CD4-positive, CD25-positive, alpha-beta regulatory T cell (primary cell): ENCODE measurements at regions not wholly inside any gene's neighbourhood (a gene's known extent, or its start where the extent isn't known, plus 50 kb on each side); places are given as distances from the start of the nearest gene placed in this dataset.

ENCODE experiments used
- ATAC-seq, 2 donors: fragments of 150-1000 bp; cut with Tn5 transposase; one replicate each; pipeline ENCODE4 v1.10.0; 2021; ENCODE audit warnings: low read depth in 2 of 2, moderate number of reproducible peaks in 2 of 2, moderate library complexity in 1 of 2
- DNase-seq, 3 donors: peaks; one replicate each; pipeline versions ENCODE4 v3.0.0 to v3.0.0-alpha.2; 2012 to 2022; ENCODE audit warnings: mixed read lengths in 1 of 3
- H3K27ac ChIP-seq: one replicate; pipeline ENCODE4 v1.7.0; 2013; ENCODE audit warnings: mild to moderate bottlenecking, low read length; ENCODE audit not compliant: insufficient read depth, poor library complexity, severe bottlenecking
- H3K27me3 ChIP-seq: one replicate; pipeline ENCODE4 v1.7.0; 2013; ENCODE audit warnings: low read length; ENCODE audit not compliant: control insufficient read depth, insufficient read depth
- H3K36me3 ChIP-seq: one replicate; pipeline ENCODE4 v1.7.0; 2013; ENCODE audit warnings: mild to moderate bottlenecking, low read length, moderate library complexity; ENCODE audit not compliant: control insufficient read depth, insufficient read depth
- H3K4me1 ChIP-seq: 2 replicates; pipeline ENCODE4 v1.7.0; 2013; ENCODE audit warnings: mild to moderate bottlenecking, low read length; ENCODE audit not compliant: insufficient read depth, control insufficient read depth, poor library complexity, severe bottlenecking
- H3K4me3 ChIP-seq: one replicate; pipeline ENCODE4 v1.7.0; 2013; ENCODE audit warnings: low read depth, mild to moderate bottlenecking, low read length, moderate library complexity
- H3K9me3 ChIP-seq, 2 experiments: 1 replicate in 1 of 2; 2 replicates in 1 of 2; pipeline ENCODE4 v1.7.0; 2013; ENCODE audit warnings: low read length in 2 of 2, mild to moderate bottlenecking in 1 of 2, moderate library complexity in 1 of 2; ENCODE audit not compliant: control insufficient read depth in 2 of 2
- H3K27ac Mint-ChIP-seq, 3 donors: one replicate each; pipeline ENCODE4 v1.8.0; 2020 to 2022; ENCODE audit warnings: mild to moderate bottlenecking in 3 of 3, mixed read lengths in 3 of 3, moderate library complexity in 2 of 3
- H3K27me3 Mint-ChIP-seq: one replicate; pipeline ENCODE4 v1.8.0; 2022; ENCODE audit warnings: mild to moderate bottlenecking, mixed read lengths
- H3K36me3 Mint-ChIP-seq: one replicate; pipeline ENCODE4 v1.8.0; 2020; ENCODE audit warnings: mixed read lengths
- H3K4me1 Mint-ChIP-seq, 4 donors: one replicate each; pipeline ENCODE4 v1.8.0; 2020 to 2022; ENCODE audit warnings: mixed read lengths in 4 of 4, mild to moderate bottlenecking in 1 of 4
- H3K4me3 Mint-ChIP-seq, 4 donors: one replicate each; pipeline ENCODE4 v1.8.0; 2020 to 2022; ENCODE audit warnings: mild to moderate bottlenecking in 4 of 4, mixed read lengths in 4 of 4, moderate library complexity in 3 of 4
- H3K9me3 Mint-ChIP-seq, 7 donors: one replicate each; pipeline ENCODE4 v1.8.0; 2020 to 2022; ENCODE audit warnings: mixed read lengths in 7 of 7, mild to moderate bottlenecking in 3 of 7, moderate library complexity in 2 of 7

DNA sequence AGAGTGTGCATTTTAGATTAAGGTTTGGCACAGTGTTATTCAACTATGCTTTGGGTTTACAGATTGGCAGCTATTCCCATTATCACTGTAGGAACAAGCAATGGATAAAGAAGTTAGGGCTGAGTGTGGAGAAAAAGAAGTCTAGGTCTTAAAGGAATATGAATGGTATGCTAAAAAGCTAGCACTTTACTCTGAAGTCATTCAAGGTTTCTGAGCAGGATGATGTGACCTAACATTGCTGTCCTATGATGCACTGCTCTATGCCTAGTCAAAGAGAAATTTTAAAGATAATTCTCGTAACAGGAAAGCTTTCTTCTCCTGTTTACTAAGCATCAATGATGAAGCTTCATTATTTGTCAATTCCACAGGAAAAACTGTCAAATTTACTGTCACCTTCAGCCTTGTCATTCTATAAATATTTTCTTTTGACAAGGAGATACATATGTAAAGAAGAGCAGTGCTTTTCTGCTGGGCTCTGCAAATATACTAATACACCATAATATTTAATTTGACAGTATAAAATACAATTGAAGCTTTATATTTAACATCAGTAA, 476.1 kb upstream of the PTPRD start:
- Histone ChIP-seq H3K9me3 (peaks cover 0 to 2% of the 10 kb centered on the region in 2 experiments), H3K27me3 (no peaks in the 10 kb centered on the region), H3K4me1 (no peaks in the 10 kb centered on the region), H3K36me3 (no peaks in the 10 kb centered on the region), H3K4me3 (no peak overlapping the region), H3K27ac (no peak overlapping the region)
- Mint-ChIP-seq H3K4me3 (no peak overlapping the region), H3K4me1 (no peaks in the 10 kb centered on the region), H3K27ac (no peak overlapping the region), H3K9me3 (peaks cover 1 to 18% (median 8%) of the 10 kb centered on the region in 7 donors), H3K36me3 (no peaks in the 10 kb centered on the region), H3K27me3 (no peaks in the 10 kb centered on the region)
- ATAC-seq = no peak
- DNase-seq = no peak

DNA sequence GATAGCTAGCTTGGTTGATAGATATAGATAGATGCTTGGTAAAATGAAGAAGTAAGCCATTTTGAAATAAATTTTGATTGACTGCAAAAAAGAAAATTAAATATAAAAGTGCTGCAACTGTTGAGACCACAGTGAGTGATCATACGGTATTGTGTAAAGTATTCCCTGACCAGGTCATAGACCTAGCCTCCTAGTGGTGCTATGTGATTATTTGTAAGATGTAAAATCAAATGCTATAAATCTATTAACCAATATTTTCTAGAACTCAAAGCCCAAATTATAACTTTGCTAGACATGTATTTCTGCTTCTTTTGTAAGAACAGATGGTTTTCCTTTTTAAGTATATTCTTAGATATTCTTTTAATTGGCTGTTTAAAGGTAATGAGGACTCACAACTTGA, 480.2 kb upstream of the PTPRD start:
- no peak overlapping the region for H3K27ac Mint-ChIP-seq
- no peak for DNase-seq
- H3K4me3 ChIP-seq = no peak overlapping the region

DNA sequence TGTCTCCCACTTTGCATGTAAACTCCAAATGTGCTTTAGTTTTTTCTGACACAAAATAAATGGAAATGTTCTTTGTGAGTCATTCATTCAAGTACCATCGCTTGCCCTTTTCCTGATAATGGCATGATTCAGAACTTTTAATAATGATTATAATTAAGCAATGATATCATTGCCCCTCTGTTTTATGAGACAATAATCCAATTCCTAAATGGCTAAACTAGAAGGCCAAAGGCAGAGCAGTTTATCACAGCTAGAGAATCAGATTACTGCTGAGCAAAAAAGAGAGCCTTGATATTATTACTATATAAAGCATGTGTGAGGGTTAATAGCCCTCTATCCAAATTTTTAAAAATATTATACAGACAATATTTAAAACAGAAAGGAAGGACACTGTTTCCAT, 484.2 kb upstream of the PTPRD start:
- H3K36me3 Mint-ChIP-seq = no peaks in the 10 kb centered on the region
- no peak overlapping the region for H3K4me3 ChIP-seq
- peaks cover 3 to 14% of the 10 kb centered on the region in 2 experiments for H3K9me3 ChIP-seq
- H3K4me1 Mint-ChIP-seq = no peaks in the 10 kb centered on the region
- no peak overlapping the region for H3K4me3 Mint-ChIP-seq
- H3K27ac ChIP-seq = no peak overlapping the region
- peaks cover 1 to 27% (median 18%) of the 10 kb centered on the region in 7 donors for H3K9me3 Mint-ChIP-seq
- H3K36me3 ChIP-seq = no peaks in the 10 kb centered on the region
- H3K27ac Mint-ChIP-seq = no peak overlapping the region
- DNase-seq (no peak), ATAC-seq (no peak)
- H3K27me3 Mint-ChIP-seq = no peaks in the 10 kb centered on the region
- H3K4me1 ChIP-seq = no peaks in the 10 kb centered on the region
- no peaks in the 10 kb centered on the region for H3K27me3 ChIP-seq

More for the DNA sequence above, 480.2 kb upstream of the PTPRD start:
- Mint-ChIP-seq H3K4me3 (no peak overlapping the region), H3K36me3 (no peaks in the 10 kb centered on the region), H3K27me3 (no peaks in the 10 kb centered on the region), H3K4me1 (no peaks in the 10 kb centered on the region), H3K9me3 (peaks cover 5 to 17% (median 15%) of the 10 kb centered on the region in 7 donors)
- ATAC-seq = no peak
- H3K27me3 ChIP-seq = no peaks in the 10 kb centered on the region
- no peaks in the 10 kb centered on the region for H3K36me3 ChIP-seq
- H3K4me1 ChIP-seq = no peaks in the 10 kb centered on the region
- H3K27ac ChIP-seq = no peak overlapping the region
- H3K9me3 ChIP-seq = peaks cover 0 to 3% of the 10 kb centered on the region in 2 experiments

DNA sequence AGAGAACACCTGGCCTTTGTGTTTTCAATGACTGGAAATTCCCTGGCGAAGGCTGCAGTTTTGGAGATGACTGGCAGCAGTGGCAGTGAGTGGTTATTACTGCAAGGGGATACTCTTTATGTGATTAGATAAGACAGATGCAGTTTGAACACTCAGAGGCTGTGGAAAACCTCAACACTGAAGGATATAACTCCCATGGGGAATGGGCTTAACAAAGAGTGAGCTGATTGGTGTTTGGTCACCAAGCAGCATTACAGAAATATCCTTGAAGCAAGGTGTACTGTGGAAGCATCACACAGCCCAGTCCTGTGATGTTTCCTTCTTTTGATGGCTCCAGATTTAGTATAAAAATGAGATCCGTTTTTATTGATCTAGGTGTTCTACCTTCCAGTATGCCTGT, 490.7 kb upstream of the PTPRD start:
- Mint-ChIP-seq H3K4me3 (no peak overlapping the region), H3K4me1 (no peaks in the 10 kb centered on the region), H3K27me3 (no peaks in the 10 kb centered on the region), H3K36me3 (no peaks in the 10 kb centered on the region), H3K27ac (no peak overlapping the region), H3K9me3 (peaks cover 0 to 26% (median 10%) of the 10 kb centered on the region in 7 donors)
- H3K4me1 ChIP-seq = no peaks in the 10 kb centered on the region
- ATAC-seq (no peak), DNase-seq (no peak)
- no peaks in the 10 kb centered on the region for H3K27me3 ChIP-seq
- H3K4me3 ChIP-seq = no peak overlapping the region
- H3K27ac ChIP-seq = no peak overlapping the region
- peaks cover 6 to 27% of the 10 kb centered on the region in 2 experiments for H3K9me3 ChIP-seq
- no peaks in the 10 kb centered on the region for H3K36me3 ChIP-seq

DNA sequence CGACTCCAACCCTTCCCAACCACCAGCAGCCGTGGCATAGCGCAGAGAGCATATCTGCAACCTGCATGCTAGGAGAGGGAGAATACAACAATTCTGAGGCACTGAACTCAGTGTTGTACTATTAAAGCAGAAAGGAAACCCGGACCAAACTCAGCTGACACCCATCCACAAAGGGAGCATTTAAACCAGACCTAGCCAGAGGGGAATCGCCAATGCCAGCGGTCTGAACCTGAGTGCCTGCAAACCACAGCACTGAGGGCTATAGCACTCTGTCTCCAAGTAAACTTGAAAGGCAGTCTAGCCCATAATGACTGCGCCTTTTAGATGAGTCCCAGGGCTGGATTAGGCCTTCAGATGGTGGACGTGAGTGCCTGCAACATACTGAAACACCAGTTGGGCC, 494.4 kb upstream of the PTPRD start:
- Mint-ChIP-seq H3K27ac (no peak overlapping the region), H3K27me3 (no peaks in the 10 kb centered on the region), H3K4me1 (no peaks in the 10 kb centered on the region), H3K9me3 (peaks cover 0 to 33% (median 13%) of the 10 kb centered on the region in 7 donors), H3K4me3 (no peak overlapping the region), H3K36me3 (no peaks in the 10 kb centered on the region)
- Histone ChIP-seq H3K4me1 (no peaks in the 10 kb centered on the region), H3K4me3 (no peak overlapping the region), H3K27ac (no peak overlapping the region), H3K36me3 (no peaks in the 10 kb centered on the region), H3K9me3 (peaks cover 11 to 20% of the 10 kb centered on the region in 2 experiments), H3K27me3 (no peaks in the 10 kb centered on the region)
- DNase-seq (no peak), ATAC-seq (no peak)

DNA sequence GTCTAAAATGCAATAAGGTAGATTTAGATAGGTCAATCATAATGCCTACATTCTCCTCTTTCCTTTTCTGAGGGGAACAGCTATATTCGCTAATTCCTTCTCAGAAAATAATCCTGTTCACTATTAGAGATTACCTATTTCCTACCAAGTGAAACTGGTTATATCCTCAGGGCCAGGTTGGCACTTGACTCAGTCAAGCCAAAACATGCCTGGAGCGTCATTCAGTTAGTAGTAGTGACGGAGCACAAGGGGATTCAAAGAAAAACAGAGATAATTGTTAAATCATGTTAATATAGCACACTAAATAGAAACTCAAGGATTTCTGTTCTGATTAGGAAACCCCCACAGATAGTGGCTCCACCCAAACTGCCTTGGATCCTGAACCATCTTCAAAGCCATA, 515.4 kb upstream of the PTPRD start:
- no peak overlapping the region for H3K4me3 ChIP-seq
- DNase-seq (no peak), ATAC-seq (no peak)
- Mint-ChIP-seq H3K36me3 (no peaks in the 10 kb centered on the region), H3K9me3 (peaks cover 3 to 23% (median 13%) of the 10 kb centered on the region in 7 donors), H3K4me3 (no peak overlapping the region), H3K27me3 (no peaks in the 10 kb centered on the region), H3K27ac (no peak overlapping the region), H3K4me1 (no peaks in the 10 kb centered on the region)
- H3K27me3 ChIP-seq = no peaks in the 10 kb centered on the region
- no peaks in the 10 kb centered on the region for H3K36me3 ChIP-seq
- no peaks in the 10 kb centered on the region for H3K4me1 ChIP-seq
- no peak overlapping the region for H3K27ac ChIP-seq
- peaks cover 4 to 6% of the 10 kb centered on the region in 2 experiments for H3K9me3 ChIP-seq

DNA sequence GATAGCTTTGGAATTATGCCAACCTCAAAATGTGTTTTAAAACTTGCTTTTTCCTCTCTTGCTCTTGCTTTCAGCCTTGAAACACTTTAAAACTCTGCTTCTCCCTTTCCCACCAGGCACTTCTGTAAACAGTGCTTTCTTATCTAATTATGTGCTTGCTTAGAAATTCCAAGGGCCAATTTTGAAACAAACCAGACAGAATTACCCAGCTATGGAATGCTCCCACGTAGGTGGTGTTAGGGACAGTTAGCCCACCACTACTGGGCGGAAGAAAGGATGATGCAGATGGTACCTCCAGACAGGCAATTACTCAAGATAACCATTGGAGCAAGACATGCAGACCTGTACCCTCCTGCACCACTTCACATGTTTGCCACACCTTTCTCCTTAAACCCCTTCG, 523.0 kb upstream of the PTPRD start:
- H3K27me3 ChIP-seq = no peaks in the 10 kb centered on the region
- DNase-seq = no peak
- ATAC-seq = no peak
- H3K9me3 ChIP-seq = peaks cover 0 to 8% of the 10 kb centered on the region in 2 experiments
- H3K27ac ChIP-seq = no peak overlapping the region
- H3K36me3 ChIP-seq = no peaks in the 10 kb centered on the region
- no peaks in the 10 kb centered on the region for H3K4me1 ChIP-seq
- H3K4me3 ChIP-seq = no peak overlapping the region
- Mint-ChIP-seq H3K36me3 (no peaks in the 10 kb centered on the region), H3K27ac (no peak overlapping the region), H3K4me1 (no peaks in the 10 kb centered on the region), H3K27me3 (no peaks in the 10 kb centered on the region), H3K4me3 (no peak overlapping the region), H3K9me3 (peaks cover 0 to 19% (median 5%) of the 10 kb centered on the region in 7 donors)

DNA sequence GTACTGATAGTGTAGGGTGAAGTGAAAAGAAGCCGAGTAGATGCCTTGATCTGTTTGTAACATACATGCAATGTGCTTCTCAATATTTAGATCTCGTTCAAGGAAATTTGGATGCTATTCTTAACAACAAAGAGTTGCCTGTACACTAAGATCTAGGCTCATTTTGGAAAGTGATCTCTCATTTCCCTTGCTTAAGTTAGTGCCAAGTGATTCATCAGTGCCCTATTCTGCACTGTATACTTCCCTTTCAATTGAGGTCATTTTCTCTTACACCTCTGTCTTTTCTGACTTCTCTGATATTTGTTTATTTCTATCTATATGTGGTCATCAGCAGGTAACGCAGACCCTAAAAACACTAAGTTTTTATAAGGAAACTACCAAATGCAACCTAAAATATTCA, 528.6 kb upstream of the PTPRD start:
- peaks cover 2 to 14% of the 10 kb centered on the region in 2 experiments for H3K9me3 ChIP-seq
- DNase-seq = no peak
- Mint-ChIP-seq H3K9me3 (peaks cover 0 to 22% (median 5%) of the 10 kb centered on the region in 7 donors), H3K4me3 (no peak overlapping the region), H3K27ac (no peak overlapping the region), H3K27me3 (no peaks in the 10 kb centered on the region), H3K4me1 (no peaks in the 10 kb centered on the region), H3K36me3 (no peaks in the 10 kb centered on the region)
- H3K4me3 ChIP-seq = no peak overlapping the region
- H3K36me3 ChIP-seq = no peaks in the 10 kb centered on the region
- ATAC-seq = no peak
- no peaks in the 10 kb centered on the region for H3K27me3 ChIP-seq
- no peak overlapping the region for H3K27ac ChIP-seq
- no peaks in the 10 kb centered on the region for H3K4me1 ChIP-seq
